Suppressor macrophage treated with lipopolysaccharide for 4 hours (primary cell): ENCODE measurements at regions not wholly inside any gene's neighbourhood (a gene's known extent, or its start where the extent isn't known, plus 50 kb on each side); places are given as distances from the start of the nearest gene placed in this dataset.
"Not testable (repeated sequence)": the region's sequence is repeated elsewhere in the genome, so short reads cannot be mapped to it uniquely, and the experiment has no call there.

Experiments used
- DNase-seq: peaks from one replicate; pipeline ENCODE4 v3.0.0-alpha.2; 2020

- no peak for DNase-seq
Observed at GRCh38 chr7:25726170-25726780, 425.7 kb upstream of the NFE2L3 start.

DNA sequence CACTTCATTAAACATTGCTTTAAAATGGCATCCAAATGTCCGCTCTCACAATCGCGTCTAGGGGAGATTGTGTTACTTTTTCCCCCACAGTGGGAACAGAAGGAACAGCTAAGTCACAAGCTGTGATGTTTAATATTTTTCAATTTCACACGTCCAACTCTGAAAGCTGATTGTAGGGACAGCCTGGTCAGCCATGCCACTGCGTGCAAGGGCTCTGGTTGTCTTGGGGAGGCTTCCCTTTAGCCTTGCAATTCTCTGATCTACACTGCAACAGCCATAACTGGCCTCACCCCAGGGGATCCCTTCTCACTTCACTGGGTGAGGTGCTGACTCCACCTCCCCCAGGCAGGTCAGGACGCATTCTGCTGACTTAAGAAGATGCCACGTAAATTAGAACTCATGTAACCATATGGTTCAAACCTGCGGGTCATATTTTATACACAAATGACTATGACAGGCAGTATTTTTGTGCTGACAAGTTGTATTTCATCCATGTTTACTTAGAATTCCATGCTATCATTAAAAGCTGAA lies 425.2 kb upstream of the NFE2L3 start:
- no peak for DNase-seq

DNA sequence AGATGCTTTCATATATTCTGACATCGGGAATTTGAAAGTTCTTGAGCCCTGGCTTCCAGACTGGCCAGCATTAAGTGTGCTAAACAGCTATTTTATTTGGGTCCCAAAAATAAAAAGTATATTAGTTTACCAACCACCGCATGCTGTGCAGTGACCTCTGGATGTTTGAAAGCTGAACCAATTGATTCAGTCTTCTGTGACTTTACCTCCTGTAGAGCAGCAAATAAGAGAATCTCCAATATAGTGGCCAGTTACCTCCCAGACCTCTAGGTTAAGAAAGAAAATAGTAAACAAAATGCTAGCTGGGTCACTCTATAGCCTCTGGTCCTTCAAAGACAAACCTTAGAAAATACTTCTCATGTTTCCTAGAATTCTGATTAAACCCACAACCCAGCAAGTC lies 424.6 kb upstream of the NFE2L3 start:
- DNase-seq: no peak

DNA sequence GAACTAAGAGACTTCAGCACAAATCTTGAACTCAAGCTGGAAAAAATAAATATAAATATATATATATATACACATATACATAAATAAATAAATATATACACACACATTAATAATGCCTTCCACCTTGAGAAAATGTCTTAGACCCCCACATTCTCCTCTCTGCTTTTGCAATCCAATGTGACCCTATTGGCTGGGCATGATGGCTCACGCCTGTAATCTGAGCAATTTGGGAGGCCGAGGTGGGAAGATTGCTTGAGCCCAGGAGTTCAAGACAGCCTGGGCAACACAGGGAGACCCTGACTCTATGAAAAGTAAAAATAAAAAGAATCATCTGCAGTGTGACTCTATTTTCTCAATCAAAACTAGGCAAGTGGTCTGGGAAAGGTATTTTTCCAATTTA lies 424.1 kb upstream of the NFE2L3 start:
- DNase-seq: no peak

- DNase-seq: no peak
Observed at GRCh38 chr7:25731068-25731845, 420.7 kb upstream of the NFE2L3 start.

DNA sequence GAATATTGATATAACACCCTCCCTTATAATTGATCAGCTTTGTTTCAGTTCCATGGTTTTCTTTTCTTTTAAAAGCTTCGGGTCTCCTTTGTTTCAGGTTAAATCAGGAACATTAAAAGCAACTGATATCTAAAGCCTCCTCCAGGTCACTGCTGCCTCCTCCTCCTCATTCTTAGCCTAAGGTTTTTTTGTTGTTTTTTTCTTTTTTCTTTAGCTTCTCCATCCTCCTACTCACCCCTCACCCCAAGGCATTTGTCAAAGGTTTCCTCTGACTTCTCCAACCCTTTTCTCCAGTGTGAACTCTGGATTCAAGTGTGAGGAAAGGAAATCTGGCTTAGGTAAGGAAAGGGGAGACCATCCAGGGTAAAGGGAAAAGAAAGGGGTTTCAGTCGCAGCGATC lies 420.2 kb upstream of the NFE2L3 start:
- no peak for DNase-seq

DNA sequence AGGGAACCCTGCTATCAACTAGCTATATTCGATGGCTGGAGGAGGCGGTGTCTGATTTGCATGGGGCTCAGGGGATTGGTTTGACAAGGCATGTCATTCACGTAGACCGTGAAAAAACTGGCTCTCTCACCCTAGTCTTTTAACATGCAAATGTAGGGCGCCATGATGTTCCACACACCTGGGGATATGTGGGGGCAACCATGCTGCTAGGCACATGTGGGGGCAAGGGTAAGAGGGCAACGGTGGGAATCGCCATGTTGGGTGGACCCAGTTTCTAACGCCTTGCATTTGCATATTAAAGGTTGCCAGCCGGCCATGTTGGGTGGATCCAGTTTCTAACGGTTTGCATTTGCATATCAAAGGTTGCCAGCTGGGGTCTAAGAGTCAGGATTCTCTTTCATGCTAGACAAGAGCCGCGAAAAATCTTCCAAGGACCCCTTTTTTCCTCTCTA lies 419.2 kb upstream of the NFE2L3 start:
- DNase-seq: no peak

DNA sequence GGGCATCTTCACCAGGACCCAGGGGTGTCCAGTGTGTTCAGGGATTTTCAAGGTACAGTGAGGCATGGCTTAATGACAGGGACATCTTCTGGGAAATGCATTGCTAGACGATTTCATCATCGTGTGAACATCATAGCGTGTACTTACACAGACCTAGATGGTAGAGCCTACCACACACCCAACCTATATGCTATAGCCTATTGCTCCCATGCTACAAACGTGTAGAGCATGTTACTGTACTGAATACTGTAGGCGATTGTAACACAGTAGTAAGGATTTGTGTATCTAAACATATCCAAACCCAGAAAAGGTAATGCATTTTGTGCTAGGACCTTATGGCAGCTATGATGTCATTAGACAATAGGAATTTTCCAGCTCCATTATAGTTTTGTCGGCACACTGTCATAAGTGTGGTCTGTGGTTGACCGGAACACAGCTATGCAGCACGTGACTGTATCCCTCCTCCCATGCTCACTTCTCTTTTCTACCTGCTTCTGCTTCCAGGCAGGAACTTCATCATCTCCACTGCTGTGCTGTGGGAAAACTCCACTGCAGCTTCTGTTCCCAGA lies 416.2 kb upstream of the NFE2L3 start:
- peak; percentile 2 for DNase-seq

GRCh38 chr7:25738528-25738927 lies 413.5 kb upstream of the NFE2L3 start:
- DNase-seq: no peak

DNA sequence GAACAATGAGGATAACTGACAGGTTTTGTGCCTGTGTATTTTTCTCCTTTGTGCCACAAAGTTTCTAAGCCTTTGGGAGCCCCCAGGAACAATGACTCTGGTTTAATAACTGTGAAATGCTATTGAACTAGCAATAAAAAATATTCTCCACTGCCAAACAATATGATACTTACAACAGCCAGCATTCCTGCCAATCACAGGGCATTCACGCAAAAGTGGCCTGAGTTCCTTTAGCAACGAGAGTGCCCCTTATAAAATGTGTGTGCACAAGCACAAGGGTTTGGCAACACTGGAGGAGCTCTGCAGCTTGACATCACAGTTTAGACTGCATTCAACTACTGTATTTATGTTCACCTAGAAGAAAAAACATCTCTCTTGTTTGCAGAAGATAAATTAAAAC lies 412.9 kb upstream of the NFE2L3 start:
- no peak for DNase-seq

DNA sequence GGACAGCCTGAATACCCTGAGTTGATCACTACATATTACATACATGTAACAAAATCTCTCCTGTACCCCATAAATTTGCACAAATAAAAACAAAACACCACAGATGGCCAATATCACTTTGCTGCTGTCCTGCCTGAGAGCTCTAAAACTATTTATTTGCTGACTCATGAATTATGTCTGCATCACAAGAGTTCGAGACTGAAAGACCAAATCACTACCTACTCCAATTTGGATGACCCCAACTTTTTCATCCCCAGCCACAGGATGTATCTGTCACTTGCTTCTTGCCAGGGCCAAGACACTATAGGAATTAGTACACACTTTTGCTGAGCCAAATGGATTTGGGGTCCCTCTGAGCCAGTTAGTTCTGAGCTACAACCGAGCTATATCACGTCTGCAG lies 409.7 kb upstream of the NFE2L3 start:
- no peak for DNase-seq

DNA sequence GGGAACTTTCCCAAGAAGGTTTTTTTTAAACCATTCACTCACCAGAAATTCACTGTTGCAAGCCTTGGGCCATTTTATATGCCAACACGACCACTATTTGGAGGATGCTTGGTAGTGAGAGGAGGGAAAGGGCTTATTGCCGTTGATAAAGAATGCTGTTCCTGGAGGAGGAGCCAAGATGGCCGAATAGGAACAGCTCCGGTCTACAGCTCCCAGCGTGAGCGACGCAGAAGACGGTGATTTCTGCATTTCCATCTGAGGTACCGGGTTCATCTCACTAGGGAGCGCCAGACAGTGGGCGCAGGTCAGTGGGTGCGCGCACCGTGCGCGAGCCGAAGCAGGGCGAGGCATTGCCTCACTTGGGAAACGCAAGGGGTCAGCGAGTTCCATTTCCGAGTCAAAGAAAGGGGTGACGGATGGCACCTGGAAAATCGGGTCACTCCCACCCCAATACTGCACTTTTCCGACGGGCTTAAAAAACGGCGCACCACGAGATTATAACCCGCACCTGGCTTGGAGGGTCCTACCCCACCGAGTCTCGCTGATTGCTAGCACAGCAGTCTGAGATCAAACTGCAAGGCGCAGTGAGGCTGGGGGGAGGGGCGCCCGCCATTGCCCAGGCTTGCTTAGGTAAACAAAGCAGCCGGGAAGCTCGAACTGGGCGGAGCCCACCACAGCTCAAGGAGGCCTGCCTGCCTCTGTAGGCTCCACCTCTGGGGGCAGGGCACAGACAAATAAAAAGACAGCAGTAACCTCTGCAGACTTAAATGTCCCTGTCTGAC lies 408.1 kb upstream of the NFE2L3 start:
- not testable (repeated sequence) for DNase-seq

DNA sequence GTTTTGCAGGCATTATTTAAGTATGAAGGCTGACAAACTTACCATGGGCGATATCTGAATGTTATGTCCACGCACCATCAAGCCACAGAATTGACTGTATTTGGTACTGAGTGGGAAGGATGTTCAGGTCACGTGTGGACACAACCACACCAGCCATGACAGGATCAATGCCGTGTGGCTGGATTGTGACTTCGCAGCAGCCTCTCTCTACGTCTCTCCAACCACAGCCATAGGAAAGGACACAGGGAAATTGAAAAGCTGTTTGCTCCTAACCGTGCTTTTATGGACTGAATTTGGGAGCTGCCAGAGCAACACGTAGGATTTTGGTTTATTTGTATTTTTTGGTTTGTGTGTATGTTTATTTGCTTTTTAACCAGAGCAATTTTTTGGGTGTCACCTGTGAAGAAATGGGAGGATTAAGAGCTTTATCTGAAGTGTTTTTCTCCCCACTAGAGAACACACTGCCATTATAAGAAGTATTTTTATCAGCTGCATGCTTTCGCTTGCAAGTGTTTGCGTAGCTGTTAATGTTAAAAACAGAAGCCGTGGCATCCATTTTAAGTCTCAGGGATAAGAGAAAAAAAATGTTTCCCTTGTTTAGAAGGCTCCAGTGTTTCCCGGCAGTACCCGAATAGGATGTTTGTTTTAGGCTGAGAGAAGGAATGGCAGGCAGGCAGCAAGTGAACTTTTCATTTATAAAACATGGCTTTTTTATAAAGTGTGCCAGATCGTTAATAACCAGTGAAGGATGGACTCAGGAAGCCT lies 401.1 kb upstream of the NFE2L3 start:
- DNase-seq: no peak

DNA sequence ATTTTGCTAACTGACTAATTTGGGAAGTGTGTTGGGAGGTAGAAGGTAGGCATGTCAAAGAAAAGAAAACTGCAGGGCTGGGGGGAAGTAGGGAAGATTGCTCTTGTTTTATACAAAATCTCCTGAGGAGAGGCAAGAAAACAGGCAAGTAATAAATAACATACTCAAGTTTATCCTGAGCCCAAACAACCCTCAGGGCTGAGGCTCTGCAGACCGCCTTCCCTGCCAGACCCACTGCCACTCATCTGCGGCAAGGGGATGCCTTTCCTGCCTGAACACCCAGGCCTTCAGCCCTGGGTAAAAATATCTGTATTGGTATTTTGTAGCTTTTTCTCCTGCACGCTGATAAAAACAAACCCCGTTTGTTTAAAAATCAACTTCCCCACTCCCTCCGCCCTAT lies 399.8 kb upstream of the NFE2L3 start:
- DNase-seq: no peak

GRCh38 chr7:25752967-25753791 lies 398.8 kb upstream of the NFE2L3 start:
- DNase-seq: no peak

DNA sequence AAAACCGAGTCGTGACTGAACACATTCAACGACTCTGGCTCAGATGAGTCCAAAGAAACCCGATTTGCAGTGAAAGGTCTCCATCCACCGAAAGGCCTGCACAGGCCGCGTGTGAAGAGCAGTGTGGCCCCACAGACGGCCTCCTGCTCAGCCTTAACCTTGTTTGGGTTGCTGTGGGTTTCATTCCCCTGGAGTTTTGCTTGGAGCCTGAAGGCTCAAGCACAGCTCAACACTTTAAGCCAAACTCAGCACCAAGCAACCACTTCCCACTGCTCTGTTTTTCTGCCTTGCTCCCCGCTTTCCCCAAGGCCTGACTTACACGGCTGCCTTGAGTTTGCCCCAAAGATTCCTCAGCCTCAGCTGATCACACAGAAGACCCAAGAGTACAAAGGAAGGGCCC lies 398.2 kb upstream of the NFE2L3 start:
- no peak for DNase-seq

DNA sequence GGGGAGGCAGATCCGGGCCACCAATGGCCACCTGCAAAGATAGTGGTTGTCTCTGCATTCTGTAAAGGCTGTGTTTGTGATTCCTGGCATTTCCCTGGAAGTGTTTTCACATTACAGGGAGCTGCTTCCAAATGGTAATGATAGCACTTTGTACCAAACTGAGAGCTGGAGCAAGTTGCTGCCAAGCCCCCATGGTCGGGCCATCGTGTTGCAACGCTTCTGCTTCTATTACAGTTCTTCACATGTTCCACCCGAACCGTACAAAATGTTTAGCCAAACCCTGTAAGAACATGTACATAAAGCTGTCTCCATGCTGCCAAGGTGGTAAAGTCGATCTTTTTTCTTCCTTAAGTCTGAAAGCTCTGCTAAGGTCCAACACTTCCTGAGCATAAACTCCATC lies 397.7 kb upstream of the NFE2L3 start:
- DNase-seq: no peak

- no peak for DNase-seq
Observed at GRCh38 chr7:25754751-25755150, 397.2 kb upstream of the NFE2L3 start.

DNA sequence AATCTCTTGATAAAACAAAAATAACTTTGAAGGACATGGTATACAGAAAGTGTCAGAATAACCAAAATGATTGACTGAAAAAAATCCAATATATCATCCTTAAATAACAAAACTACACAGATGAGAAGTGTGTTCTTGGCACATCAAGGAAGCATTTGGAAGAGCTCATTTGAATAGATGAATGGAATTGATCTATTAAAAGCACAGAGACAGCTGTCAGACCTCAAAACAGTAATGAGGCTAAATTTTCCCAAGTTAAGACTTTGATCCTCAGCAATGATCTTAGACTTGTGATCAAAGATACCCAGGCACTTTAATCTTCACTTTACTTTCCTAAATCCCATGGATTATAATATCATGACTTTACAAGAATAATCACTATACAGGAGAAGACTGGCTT lies 395.4 kb upstream of the NFE2L3 start:
- DNase-seq: no peak

DNA sequence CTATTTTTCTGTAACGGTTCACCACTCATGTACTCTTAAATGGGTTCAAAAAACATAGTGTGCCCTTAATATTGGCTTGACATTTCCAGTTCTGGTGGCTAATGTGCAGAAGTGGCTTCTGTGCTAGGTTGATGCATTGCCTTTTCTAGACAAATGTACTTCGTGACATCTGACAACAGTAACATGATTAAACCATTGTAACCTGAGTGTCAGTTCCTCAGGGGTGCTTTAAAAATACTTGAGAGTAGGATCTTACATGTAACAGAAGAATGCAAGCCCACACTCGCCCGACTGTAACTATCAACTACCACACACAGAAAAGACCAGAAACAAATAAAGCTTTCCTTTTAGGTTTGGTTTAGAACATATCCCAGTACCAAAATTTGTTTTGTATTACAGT lies 393.4 kb upstream of the NFE2L3 start:
- DNase-seq: no peak

- no peak for DNase-seq
Observed at GRCh38 chr7:25759286-25759685, 392.7 kb upstream of the NFE2L3 start.

GRCh38 chr7:25759748-25760147 lies 392.2 kb upstream of the NFE2L3 start:
- no peak for DNase-seq
